ENCODE measurements at regions not wholly inside any gene's neighbourhood (a gene's known extent, or its start where the extent isn't known, plus 50 kb on each side); places are given as distances from the start of the nearest gene placed in this dataset.

DNA sequence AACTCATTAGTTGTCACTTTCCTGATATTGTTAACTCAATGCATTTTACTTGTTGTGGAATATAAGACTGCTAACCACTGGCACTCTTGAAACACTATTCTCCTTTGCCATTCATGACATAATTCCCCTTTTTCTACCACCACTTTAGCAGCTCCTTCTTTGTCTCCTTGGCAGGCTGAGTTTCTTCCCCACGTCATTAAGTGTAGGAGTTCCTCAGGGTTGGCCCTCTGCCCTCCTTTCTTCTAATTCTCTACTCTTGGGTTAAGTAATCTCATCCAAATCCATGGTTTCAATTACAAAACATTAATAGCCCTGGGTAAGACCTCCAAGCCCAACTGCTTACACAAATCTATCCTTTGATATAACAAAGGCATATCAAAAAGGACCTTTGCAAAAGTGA is 175.1 kb downstream of the HGF start:
- no peaks in the 10 kb centered on the region for H3K36me3 ChIP-seq
- TF ChIP-seq, protein P1, sequence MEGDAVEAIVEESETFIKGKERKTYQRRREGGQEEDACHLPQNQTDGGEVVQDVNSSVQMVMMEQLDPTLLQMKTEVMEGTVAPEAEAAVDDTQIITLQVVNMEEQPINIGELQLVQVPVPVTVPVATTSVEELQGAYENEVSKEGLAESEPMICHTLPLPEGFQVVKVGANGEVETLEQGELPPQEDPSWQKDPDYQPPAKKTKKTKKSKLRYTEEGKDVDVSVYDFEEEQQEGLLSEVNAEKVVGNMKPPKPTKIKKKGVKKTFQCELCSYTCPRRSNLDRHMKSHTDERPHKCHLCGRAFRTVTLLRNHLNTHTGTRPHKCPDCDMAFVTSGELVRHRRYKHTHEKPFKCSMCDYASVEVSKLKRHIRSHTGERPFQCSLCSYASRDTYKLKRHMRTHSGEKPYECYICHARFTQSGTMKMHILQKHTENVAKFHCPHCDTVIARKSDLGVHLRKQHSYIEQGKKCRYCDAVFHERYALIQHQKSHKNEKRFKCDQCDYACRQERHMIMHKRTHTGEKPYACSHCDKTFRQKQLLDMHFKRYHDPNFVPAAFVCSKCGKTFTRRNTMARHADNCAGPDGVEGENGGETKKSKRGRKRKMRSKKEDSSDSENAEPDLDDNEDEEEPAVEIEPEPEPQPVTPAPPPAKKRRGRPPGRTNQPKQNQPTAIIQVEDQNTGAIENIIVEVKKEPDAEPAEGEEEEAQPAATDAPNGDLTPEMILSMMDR (IDR thresholded peaks at IDR 0.05; ENCODE audit: low read depth, low read length), result no peak
- H3K4me3 ChIP-seq (ENCODE audit: low read depth, low read length), result no peak overlapping the region
- no peak for DNase-seq
- no peaks in the 10 kb centered on the region for H3K9me3 ChIP-seq
- H3K27me3 ChIP-seq, result no peaks in the 10 kb centered on the region
- H3K4me1 ChIP-seq, result no peaks in the 10 kb centered on the region

DNA sequence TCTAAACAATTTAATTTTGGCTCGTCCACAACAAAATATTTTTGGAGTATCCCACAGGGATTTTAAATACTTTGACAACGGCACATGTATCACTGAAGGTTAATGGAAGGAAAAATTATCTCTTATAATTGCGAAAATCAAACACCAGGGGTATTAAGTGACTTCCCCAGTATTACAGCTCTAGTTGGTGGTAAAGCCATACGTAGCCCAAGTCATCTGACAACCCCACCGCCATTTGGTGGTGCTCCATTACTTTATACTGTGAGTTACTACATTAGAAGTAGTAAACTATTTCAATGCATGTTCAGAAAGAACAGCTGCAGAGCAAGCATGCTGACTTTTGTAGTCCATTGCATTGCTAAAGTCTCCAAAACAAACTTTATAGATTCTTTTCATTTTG is 179.7 kb downstream of the HGF start:
- H3K27me3 ChIP-seq, result no peaks in the 10 kb centered on the region
- TF ChIP-seq, protein P1 (IDR thresholded peaks at IDR 0.05; ENCODE audit: low read depth, low read length), result no peak
- no peak for DNase-seq
- H3K36me3 ChIP-seq, result no peaks in the 10 kb centered on the region
- H3K9me3 ChIP-seq, result no peaks in the 10 kb centered on the region
- H3K4me3 ChIP-seq (ENCODE audit: low read depth, low read length), result no peak overlapping the region
- no peaks in the 10 kb centered on the region for H3K4me1 ChIP-seq

DNA sequence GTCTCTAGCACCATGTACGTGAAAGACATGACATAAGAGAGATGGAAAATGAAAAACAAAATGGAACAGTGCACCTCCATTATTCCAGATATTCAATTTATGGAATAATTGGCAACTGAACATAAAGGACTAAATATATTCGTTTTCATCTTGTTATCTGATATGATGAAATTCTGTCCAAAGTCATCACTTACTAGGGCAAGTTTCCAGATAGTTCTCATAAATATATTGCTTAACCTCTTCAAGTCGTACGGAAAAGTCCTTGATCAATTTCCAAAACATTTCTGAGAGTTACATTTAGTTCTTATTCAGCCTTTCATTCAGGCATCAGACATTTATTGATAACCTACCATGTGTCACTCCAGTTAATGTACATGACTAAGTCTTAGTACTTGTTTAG is 185.2 kb downstream of the HGF start:
- Histone ChIP-seq H3K27me3 (no peaks in the 10 kb centered on the region), H3K9me3 (no peaks in the 10 kb centered on the region), H3K4me3 (ENCODE audit: low read depth, low read length) (no peak overlapping the region), H3K36me3 (no peaks in the 10 kb centered on the region), H3K4me1 (no peaks in the 10 kb centered on the region)
- TF ChIP-seq, protein P1 (IDR thresholded peaks at IDR 0.05; ENCODE audit: low read depth, low read length), result no peak
- no peak for DNase-seq

DNA sequence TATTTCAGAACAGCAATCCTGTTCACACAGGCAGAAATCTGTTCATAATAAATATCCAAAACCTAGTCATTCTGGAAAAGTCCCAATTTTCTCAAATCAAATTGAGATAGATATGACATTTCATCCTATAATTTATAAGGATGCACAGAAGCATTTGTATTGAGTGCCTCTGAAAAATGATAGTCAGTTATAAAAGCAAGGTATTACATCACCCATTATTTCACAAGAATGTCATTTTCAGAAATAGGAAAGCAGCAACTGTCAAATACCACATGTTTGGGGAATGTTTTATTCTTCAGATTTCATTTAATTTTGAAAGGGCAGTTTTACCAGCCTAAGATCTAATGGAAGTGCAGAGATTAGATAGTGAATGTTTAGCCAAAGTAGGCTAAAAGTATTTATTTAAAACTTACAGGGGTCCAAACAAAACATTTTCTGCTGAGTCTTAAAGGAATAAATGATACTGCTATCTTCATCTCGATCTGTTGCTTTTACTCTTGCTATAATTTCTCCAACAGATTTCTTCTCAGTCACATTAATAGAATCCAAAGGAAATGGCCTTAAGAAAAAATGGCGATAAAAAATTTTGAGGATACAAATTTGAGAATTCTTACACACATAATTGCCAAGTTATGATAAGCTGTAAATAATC is 185.8 kb downstream of the HGF start:
- H3K9me3 ChIP-seq, result no peaks in the 10 kb centered on the region
- TF ChIP-seq, protein P1 (IDR thresholded peaks at IDR 0.05; ENCODE audit: low read depth, low read length), result no peak
- H3K27me3 ChIP-seq, result no peaks in the 10 kb centered on the region
- H3K36me3 ChIP-seq, result no peaks in the 10 kb centered on the region
- no peaks in the 10 kb centered on the region for H3K4me1 ChIP-seq
- no peak overlapping the region for H3K4me3 ChIP-seq (ENCODE audit: low read depth, low read length)
- DNase-seq, result no peak

DNA sequence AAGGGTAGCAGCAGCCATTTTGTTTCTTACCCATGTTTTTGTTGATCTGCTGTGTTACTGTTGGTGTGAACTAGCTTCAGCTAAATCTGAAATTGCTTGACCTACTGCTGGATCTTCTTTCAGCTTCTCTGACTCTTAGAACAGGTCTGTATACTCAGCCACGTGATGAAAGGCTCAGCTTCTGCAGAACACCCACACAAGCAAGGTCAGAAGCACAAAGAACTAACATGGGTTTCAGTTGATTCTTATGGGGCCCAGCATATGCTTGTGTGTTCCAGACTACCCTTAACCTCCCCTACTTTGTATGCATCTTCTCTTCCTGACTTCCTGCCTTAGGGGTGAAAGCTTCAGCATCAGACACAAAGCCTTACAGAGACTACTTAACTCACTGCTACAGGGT is 186.8 kb downstream of the HGF start:
- no peak for DNase-seq
- no peak overlapping the region for H3K4me3 ChIP-seq (ENCODE audit: low read depth, low read length)

More for the DNA sequence above, 186.8 kb downstream of the HGF start:
- H3K36me3 ChIP-seq, result no peaks in the 10 kb centered on the region
- no peaks in the 10 kb centered on the region for H3K9me3 ChIP-seq
- TF ChIP-seq, protein P1 (IDR thresholded peaks at IDR 0.05; ENCODE audit: low read depth, low read length), result no peak
- no peaks in the 10 kb centered on the region for H3K4me1 ChIP-seq
- H3K27me3 ChIP-seq, result no peaks in the 10 kb centered on the region

Data from BE2C (cell line).